HG03378 (cell line): ENCODE measurements at regions not wholly inside any gene's neighbourhood (a gene's known extent, or its start where the extent isn't known, plus 50 kb on each side); places are given as distances from the start of the nearest gene placed in this dataset.
"Not testable (repeated sequence)": the region's sequence is repeated elsewhere in the genome, so short reads cannot be mapped to it uniquely, and the experiment has no call there.

Source experiments
- ATAC-seq: cut with Tn5 transposase; IDR thresholded peaks from one replicate; pipeline ENCODE4 v1.9.1; 2021; ENCODE audit warnings: mild to moderate bottlenecking, moderate library complexity; ENCODE audit not compliant: unreplicated experiment

DNA sequence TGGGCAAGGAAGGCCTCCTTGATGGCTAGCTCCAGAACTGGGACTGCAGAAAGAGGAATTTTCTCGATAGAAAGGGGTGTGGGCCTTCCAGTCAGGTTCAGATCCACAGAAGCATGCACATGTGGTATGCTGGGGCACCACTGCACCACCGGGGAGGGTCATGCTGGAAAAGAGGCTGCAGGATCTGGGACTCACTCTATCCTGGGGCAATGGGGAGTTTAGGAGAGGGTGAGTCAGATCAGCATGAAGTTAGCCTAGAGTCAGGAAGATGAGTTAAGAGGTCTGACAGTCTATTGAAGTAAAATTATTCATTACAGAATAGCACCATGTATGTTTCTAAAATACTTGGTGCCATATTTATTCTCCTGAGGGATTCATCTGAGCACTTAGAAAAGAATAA is 130.2 kb upstream of the TOPAZ1 start:
- ATAC-seq, result no peak

DNA sequence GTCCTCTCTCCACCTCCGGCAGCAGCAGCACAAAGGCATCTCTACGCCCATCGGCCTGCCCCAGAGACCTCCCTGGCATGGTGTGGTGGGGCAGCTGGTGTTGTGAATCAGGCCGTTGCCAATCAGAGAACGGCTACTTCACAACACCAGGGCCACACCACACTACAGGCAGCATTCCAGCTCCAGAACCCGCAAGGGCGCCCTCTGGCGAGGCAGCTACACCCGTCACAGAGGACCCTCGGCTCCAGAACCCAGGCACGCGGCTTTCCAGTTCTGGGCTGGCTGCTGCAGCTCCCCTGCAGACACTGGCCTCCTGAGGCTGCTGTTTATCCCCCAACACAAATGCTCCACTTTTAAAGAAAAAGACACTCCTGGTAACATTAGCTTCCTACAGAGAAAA is 127.5 kb upstream of the TOPAZ1 start:
- ATAC-seq, result no peak

GRCh38 chr3:44117239-44117638 is 124.4 kb upstream of the TOPAZ1 start:
- ATAC-seq, result no peak

GRCh38 chr3:44117736-44118135 is 124.0 kb upstream of the TOPAZ1 start:
- no peak for ATAC-seq

- ATAC-seq, result no peak
Measured at GRCh38 chr3:44120721-44121582, 120.7 kb upstream of the TOPAZ1 start.

DNA sequence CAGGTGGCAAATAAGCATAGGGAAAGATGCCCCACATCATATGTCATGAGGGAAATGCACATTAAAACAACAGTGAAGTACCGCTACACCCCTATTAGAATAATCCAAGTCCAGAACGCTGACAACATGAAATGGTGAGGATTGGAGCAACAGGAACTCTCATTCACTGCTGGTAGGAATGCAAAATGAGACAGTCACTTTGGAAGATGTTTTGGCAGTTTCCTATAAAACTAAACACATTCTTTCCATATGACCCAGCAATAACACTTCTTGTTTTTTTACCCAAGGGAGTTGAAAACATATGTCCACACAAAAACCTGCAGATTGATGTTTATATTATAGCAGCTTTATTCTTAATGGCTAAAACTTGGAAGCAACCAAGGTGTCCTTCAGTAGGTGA is 116.4 kb upstream of the TOPAZ1 start:
- no peak for ATAC-seq

DNA sequence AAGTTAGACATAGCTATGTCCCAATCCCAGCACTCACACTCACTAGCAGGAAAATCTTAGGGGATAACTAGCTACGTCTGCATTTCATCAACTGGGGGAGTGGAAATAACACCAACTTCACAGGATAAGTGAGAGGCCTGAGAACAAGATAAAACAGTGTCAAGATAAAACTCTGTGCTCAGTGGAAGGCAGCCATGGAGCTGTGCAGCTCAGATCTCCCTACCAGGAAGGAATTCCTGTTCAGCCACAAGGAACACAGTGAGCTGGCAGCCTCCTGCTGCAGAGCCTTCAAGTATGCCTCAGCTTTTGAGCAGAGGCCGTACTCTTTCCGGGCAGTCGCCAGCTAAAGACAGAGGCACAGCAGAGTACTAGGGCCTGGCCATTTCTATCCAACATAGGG is 115.8 kb upstream of the TOPAZ1 start:
- no peak for ATAC-seq

DNA sequence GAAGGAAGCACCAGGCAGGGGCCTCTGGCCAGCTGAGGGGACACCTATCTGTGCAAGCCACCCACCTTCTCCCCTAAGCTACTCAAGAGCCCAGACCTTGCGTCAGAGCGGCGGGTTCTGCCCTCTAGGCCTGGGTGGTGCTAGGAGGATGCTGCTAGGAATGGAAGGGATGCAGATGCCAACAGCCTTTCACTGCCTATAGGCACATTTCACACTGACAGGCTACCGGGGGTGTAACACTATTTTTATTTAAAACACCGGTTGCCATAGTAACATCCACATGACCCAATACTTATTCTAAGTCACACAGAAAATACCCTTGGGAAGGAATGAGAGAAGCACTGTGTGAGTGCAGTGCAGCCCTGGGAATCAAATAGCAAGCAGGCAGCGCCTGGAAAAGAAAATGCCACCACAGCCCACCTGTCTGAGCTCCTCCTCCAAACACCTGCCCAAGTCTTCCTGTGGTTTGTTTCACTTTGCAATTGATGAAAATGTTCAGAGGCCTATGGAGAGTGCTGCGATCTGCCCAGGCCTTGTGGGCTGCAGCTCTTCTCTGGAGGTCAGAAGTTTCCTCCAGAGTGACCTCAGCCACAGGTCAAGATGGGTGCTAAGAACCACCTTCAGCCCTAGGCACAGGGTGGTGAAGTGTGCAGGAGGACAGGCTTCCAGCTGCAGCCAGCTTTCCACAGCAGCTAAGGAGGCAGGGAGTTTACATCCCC is 113.5 kb upstream of the TOPAZ1 start:
- no peak for ATAC-seq

GRCh38 chr3:44130249-44130648 is 111.4 kb upstream of the TOPAZ1 start:
- no peak for ATAC-seq

DNA sequence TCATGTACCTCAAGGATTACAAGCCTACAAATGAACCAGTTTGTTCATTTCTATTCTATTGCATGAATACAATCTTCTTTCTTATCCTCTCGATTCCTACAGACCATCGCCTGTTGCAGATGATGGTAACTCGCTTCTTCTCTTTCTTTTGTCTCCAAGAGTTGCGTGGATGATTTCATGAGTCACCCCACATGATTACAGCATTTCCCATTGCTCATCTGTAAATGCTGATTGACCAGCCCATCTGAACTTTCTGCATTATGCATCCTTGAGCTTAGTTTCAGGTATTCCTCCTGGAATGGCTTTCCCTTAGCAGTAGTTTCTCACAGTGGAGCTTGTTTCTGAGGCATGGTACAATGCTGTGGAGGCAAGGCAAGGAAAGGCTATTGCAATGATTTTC is 109.6 kb upstream of the TOPAZ1 start:
- no peak for ATAC-seq

GRCh38 chr3:44132593-44132992 is 109.1 kb upstream of the TOPAZ1 start:
- ATAC-seq, result no peak

DNA sequence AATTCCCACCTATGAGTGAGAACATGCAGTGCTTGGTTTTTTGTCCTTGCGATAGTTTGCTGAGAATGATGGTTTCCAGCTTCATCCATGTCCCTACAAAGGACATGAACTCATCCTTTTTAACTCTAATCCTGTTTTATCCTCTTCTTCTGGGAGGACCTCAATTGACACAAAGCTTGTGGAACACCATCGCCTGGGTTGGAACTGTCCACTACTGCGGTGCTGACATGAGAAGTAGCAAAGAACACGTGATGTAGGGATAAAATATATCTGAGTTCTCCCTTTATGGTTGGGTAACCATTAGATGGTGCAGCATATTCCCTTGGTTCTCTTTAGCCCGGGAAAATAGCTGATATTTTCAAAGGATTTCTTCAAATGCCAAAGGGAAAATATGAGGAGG is 105.3 kb upstream of the TOPAZ1 start:
- no peak for ATAC-seq

GRCh38 chr3:44146073-44146472 is 95.6 kb upstream of the TOPAZ1 start:
- ATAC-seq, result no peak

DNA sequence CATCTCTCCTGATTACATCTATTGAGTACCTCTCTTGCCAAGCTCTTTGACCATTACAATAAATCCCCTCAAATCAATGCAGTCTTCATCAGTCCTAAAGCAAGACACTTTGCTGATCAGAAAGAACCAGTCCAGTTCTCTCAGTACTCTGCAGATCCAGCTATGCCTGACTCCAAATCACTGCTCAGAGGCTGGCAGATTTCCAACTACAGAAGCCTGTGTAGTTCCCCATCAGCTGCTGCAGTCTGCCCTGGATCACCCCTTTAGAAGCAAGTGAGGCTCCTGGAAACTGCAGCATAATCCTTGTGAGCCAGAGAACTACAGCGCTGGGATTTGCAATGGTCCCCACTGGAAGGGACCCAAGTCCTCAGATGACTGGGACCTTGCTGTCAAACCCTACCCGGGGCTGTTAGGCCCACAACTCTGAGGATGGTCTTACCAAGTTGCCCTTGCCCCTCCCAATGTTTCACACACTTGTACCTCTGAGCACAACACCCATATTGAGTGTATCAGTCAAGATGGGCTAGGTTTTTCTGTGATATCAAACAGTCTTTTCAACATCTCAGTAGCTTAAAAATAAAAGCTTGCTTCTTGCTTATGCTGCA is 81.9 kb upstream of the TOPAZ1 start:
- ATAC-seq, result no peak

DNA sequence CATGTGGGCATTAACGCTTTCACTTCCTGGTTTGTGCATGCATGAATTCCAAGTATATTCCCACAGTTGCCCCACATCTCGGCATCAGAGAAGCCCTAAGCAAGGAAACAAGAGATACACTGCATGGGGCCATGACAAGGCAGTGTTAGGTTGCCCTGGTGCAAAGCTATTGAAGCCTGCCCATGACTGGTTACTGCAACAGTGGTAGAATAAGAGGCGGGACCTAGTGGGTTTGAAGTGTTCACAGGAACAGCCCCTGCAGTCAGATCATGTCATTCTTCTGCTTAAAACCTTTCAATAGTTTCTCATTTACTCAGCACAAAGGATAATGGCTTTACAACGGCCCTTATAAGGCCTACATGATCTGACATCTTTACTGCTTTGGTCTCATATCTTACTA is 80.9 kb upstream of the TOPAZ1 start:
- no peak for ATAC-seq

GRCh38 chr3:44171891-44172290 is 69.8 kb upstream of the TOPAZ1 start:
- ATAC-seq, result no peak

DNA sequence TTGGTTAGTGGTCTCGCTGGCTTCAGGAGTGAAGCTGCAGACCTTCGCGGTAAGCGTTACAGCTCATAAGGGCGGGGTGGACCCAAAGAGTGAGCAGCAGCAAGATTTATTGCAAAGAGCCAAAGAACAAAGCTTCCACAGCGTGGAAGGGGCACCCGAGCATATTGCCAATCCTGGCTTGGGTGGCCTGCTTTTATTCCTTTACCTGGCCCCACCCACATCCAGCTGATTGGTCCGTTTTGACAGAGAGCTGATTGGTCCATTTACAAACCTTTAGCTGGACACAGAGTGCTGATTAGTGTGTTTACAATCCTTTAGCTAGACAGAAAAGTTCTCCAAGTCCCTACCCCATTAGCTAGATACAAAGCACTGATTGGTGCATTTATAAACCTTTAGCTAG is 69.0 kb upstream of the TOPAZ1 start:
- ATAC-seq, result not testable (repeated sequence)

GRCh38 chr3:44173263-44173662 is 68.4 kb upstream of the TOPAZ1 start:
- no peak for ATAC-seq

DNA sequence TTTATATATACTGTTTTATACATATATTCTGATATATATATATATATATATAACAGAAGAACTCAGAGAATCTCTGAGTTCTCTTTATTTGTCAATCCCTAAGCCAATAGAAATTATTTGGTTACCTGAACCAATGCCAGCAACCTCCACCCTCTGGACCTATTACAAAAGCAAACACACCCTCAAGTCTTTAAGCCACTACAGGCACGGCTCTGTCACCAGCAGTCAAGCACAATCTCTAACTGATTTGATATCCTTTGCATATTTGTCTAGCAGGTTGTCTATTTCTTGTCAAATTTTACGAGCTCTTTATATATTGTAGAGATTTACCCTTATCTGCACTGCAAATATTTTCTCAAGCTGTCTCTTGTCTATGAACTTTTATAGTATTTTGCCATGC is 66.6 kb upstream of the TOPAZ1 start:
- no peak for ATAC-seq

DNA sequence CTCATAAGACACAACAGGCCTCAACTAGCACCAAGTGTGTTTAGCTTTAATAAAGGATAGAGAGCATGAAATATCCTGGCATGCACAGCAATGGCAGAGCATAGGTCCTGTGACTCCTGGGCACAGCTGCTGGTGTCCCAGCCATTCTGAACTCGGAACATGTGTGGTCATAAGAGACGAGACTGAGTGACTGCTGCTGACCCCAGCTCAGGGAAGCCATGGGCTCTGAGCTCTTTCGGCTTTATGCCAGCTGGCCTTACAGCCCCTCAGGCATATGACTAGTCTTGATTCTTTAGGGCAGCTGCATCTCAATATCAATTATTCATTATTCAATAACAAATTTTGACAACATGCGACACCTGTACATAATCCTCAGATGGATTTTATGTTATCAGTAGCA is 62.4 kb upstream of the TOPAZ1 start:
- ATAC-seq, result no peak

- ATAC-seq, result no peak
Measured at GRCh38 chr3:44184319-44184953, 57.2 kb upstream of the TOPAZ1 start.
